ENCODE measurements at regions not wholly inside any gene's neighbourhood (a gene's known extent, or its start where the extent isn't known, plus 50 kb on each side); places are given as distances from the start of the nearest gene placed in this dataset.
"Not testable (repeated sequence)": the region's sequence is repeated elsewhere in the genome, so short reads cannot be mapped to it uniquely, and the experiment has no call there.

- H3K4me3 ChIP-seq (ENCODE audit: low read depth, low read length): no peak overlapping the region
- TF ChIP-seq CTCF (conservative IDR thresholded peaks at IDR 0.05; ENCODE audit: low read depth, low read length): no peak
- DNase-seq (ENCODE audit: low read depth): no peak
Measured at GRCh38 chr16:8126313-8126712, 464.0 kb downstream of the TMEM114 start.

GRCh38 chr16:8120001-8120400 lies 470.3 kb downstream of the TMEM114 start:
- TF ChIP-seq CTCF (conservative IDR thresholded peaks at IDR 0.05; ENCODE audit: low read depth, low read length): no peak
- DNase-seq (ENCODE audit: low read depth): no peak
- H3K4me3 ChIP-seq (ENCODE audit: low read depth, low read length): no peak overlapping the region

- DNase-seq (ENCODE audit: low read depth): no peak
- TF ChIP-seq CTCF (conservative IDR thresholded peaks at IDR 0.05; ENCODE audit: low read depth, low read length): no peak
- H3K4me3 ChIP-seq (ENCODE audit: low read depth, low read length): no peak overlapping the region
Measured at GRCh38 chr16:8115814-8116213, 474.5 kb downstream of the TMEM114 start.

- H3K4me3 ChIP-seq (ENCODE audit: low read depth, low read length); DNase-seq (ENCODE audit: low read depth): not testable (repeated sequence)
Measured at GRCh38 chr16:8114941-8115340, 475.4 kb downstream of the TMEM114 start.

- no peak for TF ChIP-seq CTCF (conservative IDR thresholded peaks at IDR 0.05; ENCODE audit: low read depth, low read length)
- DNase-seq (ENCODE audit: low read depth): no peak
Measured at GRCh38 chr16:8113843-8114242, 476.5 kb downstream of the TMEM114 start.

GRCh38 chr16:8110572-8111514 lies 479.5 kb downstream of the TMEM114 start:
- no peak overlapping the region for H3K4me3 ChIP-seq (ENCODE audit: low read depth, low read length)
- no peak for TF ChIP-seq CTCF (conservative IDR thresholded peaks at IDR 0.05; ENCODE audit: low read depth, low read length)
- DNase-seq (ENCODE audit: low read depth): no peak

More at GRCh38 chr16:8113843-8114242, 476.5 kb downstream of the TMEM114 start:
- H3K4me3 ChIP-seq (ENCODE audit: low read depth, low read length): no peak overlapping the region

- no peak for TF ChIP-seq CTCF (conservative IDR thresholded peaks at IDR 0.05; ENCODE audit: low read depth, low read length)
- no peak for DNase-seq (ENCODE audit: low read depth)
- H3K4me3 ChIP-seq (ENCODE audit: low read depth, low read length): no peak overlapping the region
Measured at GRCh38 chr16:8109510-8110369, 480.6 kb downstream of the TMEM114 start.

Data from epithelial cell of proximal tubule (primary cell).